Prostate gland (tissue), 2 donors: ENCODE measurements at regions not wholly inside any gene's neighbourhood (a gene's known extent, or its start where the extent isn't known, plus 50 kb on each side); places are given as distances from the start of the nearest gene placed in this dataset.

Source experiments
- DNase-seq: peaks from one replicate; pipeline ENCODE4 v3.0.0-alpha.2; 2019; ENCODE audit warnings: low spot score
- H3K27ac ChIP-seq, 2 donors: fragments of 200-600 bp; sonication (generic); 2 replicates each; pipeline ENCODE4 v1.5.1; 2017 to 2019
- H3K27me3 ChIP-seq: fragments of 200-600 bp; sonication (generic); replicated peaks from 2 replicates; pipeline ENCODE4 v1.5.1; 2019; ENCODE audit not compliant: insufficient read depth
- H3K36me3 ChIP-seq, 2 donors: fragments of 200-600 bp; sonication (generic); 1 replicate in 1 of 2; 2 replicates in 1 of 2; pipeline versions ENCODE4 v1.5.1 to v1.8.1; 2017 to 2019
- H3K4me1 ChIP-seq: fragments of 200-600 bp; sonication (generic); replicated peaks from 2 replicates; pipeline ENCODE4 v1.5.1; 2019
- H3K4me3 ChIP-seq, 2 donors: fragments of 200-600 bp; sonication (generic); 2 replicates each; pipeline ENCODE4 v1.5.1; 2017 to 2019
- H3K9me3 ChIP-seq: fragments of 200-600 bp; sonication (generic); 2 replicates; pipeline ENCODE4 v1.5.1; 2017
- POLR2A ChIP-seq: fragments of 450-650 bp; IDR thresholded peaks from one replicate; pipeline ENCODE4 v1.6.1; 2016; ENCODE audit warnings: antibody characterized with exemption, mild to moderate bottlenecking
- POLR2AphosphoS5 ChIP-seq: sonication (generic); formaldehyde crosslinking; IDR thresholded peaks from one replicate; pipeline ENCODE4 v1.6.1; 2017; ENCODE audit warnings: antibody characterized with exemption
- WGBS: methylation state at CpG from one replicate; pipeline ENCODE4 v1.1.5; 2018; 5-methylcytosine and 5-hydroxymethylcytosine counted together
- intact Hi-C: fragments of 100-400 bp; cut with DNase I; formaldehyde crosslinking; loops from one replicate; pipeline ENCODE4 v1.14.2; 2022
- TF ChIP-seq, protein P1 (sequence below), 4 experiments: fragments of 200-600 bp in 2 of 4; fragments of 450-650 bp in 2 of 4; sonication (generic) in 2 of 4; IDR thresholded peaks; 1 replicate in 3 of 4; 2 replicates in 1 of 4; pipeline ENCODE4 v1.5.1; 2016 to 2019; ENCODE audit warnings: antibody characterized with exemption in 4 of 4, mild to moderate bottlenecking in 2 of 4, moderate library complexity in 2 of 4

DNA sequence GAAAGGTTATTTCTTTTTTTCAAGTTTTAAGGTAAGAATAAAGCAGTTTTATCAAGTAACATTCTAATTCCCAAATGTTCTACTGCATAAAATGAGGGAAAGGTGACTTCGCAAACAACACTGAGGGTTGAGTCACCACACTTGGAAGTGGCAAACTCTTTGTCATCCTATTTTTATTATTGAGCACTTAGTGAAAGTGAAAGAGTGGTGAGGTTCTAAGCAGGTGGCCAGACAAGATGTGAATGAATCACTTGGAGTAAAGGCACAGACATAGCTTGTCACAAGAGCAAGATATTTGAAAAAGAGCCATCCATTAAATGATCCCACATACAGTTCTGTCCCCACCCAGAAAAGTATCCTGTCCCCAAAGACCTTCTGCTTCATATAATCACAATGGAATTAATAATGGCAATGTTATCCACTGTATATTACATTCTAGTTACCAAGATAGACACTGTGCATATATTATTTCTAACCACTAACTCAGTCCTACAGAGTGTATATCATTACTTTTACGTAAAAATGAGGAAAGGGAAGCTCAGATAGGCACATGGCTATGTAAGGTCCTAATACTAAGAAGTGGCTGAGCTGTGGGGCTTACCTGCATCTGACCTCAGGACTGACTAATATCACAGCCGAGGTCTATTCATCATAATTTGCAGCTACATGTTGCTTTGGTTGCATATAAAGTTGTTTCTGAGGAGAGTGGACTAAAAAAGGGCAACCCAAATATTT lies 730.4 kb upstream of the MEF2C start:
- Histone ChIP-seq H3K36me3 (no peaks in the 10 kb centered on the region), H3K4me1 (no peaks in the 10 kb centered on the region), H3K4me3 (no peak overlapping the region), H3K9me3 (no peaks in the 10 kb centered on the region), H3K27ac (no peak overlapping the region), H3K27me3 (no peaks in the 10 kb centered on the region)
- DNase-seq, result no peak
- TF ChIP-seq POLR2AphosphoS5 (no peak), POLR2A (no peak)
- TF ChIP-seq, protein P1, sequence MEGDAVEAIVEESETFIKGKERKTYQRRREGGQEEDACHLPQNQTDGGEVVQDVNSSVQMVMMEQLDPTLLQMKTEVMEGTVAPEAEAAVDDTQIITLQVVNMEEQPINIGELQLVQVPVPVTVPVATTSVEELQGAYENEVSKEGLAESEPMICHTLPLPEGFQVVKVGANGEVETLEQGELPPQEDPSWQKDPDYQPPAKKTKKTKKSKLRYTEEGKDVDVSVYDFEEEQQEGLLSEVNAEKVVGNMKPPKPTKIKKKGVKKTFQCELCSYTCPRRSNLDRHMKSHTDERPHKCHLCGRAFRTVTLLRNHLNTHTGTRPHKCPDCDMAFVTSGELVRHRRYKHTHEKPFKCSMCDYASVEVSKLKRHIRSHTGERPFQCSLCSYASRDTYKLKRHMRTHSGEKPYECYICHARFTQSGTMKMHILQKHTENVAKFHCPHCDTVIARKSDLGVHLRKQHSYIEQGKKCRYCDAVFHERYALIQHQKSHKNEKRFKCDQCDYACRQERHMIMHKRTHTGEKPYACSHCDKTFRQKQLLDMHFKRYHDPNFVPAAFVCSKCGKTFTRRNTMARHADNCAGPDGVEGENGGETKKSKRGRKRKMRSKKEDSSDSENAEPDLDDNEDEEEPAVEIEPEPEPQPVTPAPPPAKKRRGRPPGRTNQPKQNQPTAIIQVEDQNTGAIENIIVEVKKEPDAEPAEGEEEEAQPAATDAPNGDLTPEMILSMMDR (IDR thresholded peaks at IDR 0.05), result no peak
- WGBS, result 95% methylated on average over 3 of the region's 3 CpGs
- intact Hi-C loops, result no loop called here

DNA sequence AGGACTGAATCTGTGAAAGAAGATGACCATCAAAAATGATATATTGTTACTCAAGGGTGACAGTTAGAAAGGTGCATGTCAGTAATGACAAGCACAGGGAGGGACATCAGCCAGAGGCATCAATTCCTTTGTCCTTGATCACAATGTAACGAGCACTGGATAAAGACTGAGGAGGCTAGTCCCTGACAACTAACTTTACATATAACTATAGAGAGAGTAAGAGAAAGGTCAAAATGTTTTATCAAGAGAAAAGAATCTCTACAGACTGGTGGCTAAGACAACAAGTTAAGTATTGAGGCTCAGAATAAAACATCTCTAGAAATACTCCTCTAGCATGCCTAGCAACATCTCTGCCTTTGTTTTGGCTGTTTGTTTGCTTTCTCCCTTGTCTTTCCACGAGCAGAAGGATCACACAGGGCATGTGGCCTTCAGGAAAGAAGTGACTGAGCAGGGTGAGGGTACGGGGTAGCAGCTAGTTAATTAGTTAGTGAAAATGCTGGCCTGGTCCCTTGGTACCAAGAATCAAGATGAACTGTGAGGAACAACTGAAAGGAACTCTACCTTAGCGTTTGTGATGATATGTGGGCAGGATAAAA lies 724.1 kb upstream of the MEF2C start:
- Histone ChIP-seq H3K27ac (no peak overlapping the region), H3K4me3 (no peak overlapping the region), H3K27me3 (no peaks in the 10 kb centered on the region), H3K9me3 (no peaks in the 10 kb centered on the region), H3K4me1 (no peaks in the 10 kb centered on the region), H3K36me3 (no peaks in the 10 kb centered on the region)
- DNase-seq, result no peak
- WGBS, result 69% methylated on average over 4 of the region's 4 CpGs
- TF ChIP-seq POLR2A, result no peak
- TF ChIP-seq POLR2AphosphoS5, result no peak
- TF ChIP-seq, protein P1 (IDR thresholded peaks at IDR 0.05), result no peak
- intact Hi-C loops, result no loop called here

DNA sequence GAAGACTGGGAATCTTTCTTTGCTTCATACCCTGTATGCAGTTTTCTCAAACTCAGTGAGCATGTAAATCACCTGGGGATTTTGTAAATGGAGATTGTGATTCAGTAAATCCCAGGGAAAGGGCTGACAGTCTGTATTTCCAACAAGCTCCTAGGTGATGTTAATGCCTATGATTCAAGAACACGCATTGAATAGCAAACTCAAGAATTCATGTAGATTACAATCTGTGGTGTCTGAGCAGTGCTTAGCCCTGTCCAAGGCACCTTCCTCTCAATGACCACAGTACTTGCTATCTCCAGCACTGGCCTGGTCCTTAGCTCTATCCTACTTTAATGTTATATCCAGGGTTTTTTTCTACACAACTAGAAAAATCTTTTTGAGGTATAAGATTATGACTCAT lies 721.4 kb upstream of the MEF2C start:
- Histone ChIP-seq H3K9me3 (no peaks in the 10 kb centered on the region), H3K4me1 (no peaks in the 10 kb centered on the region), H3K36me3 (no peaks in the 10 kb centered on the region), H3K4me3 (no peak overlapping the region), H3K27me3 (no peaks in the 10 kb centered on the region), H3K27ac (no peak overlapping the region)
- WGBS, result 54% methylated on average over 1 of the region's 1 CpG
- intact Hi-C loops, result no loop called here
- no peak for TF ChIP-seq POLR2AphosphoS5
- no peak for TF ChIP-seq POLR2A
- TF ChIP-seq, protein P1 (IDR thresholded peaks at IDR 0.05), result no peak
- DNase-seq, result no peak

DNA sequence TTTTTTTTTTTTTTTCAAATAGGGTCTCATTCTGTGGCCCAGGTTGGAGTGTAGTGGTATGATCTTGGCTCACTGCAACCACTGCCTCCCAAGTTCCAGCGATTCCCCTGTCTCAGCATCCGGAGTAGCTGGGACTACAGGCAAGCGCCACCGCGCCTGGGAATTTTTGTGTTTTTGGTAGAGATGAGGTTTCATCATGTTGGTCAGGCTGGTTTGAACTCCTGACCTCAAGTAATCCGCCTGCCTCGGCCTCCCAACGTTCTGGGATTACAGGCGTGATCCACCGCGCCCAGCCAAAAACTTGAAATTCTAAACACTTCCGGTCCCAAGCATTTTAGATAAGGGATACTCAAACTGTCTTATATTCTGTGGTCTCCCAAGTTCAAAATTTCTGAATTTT lies 718.9 kb upstream of the MEF2C start:
- DNase-seq, result no peak
- intact Hi-C loops, result no loop called here
- H3K27me3 ChIP-seq, result no peaks in the 10 kb centered on the region
- no peaks in the 10 kb centered on the region for H3K4me1 ChIP-seq
- TF ChIP-seq POLR2A (no peak), POLR2AphosphoS5 (no peak)
- TF ChIP-seq, protein P1 (IDR thresholded peaks at IDR 0.05), result no peak
- no peaks in the 10 kb centered on the region for H3K9me3 ChIP-seq
- H3K36me3 ChIP-seq, result no peaks in the 10 kb centered on the region
- no peak overlapping the region for H3K4me3 ChIP-seq
- H3K27ac ChIP-seq, result no peak overlapping the region
- WGBS, result 95% methylated on average over 12 of the region's 12 CpGs

DNA sequence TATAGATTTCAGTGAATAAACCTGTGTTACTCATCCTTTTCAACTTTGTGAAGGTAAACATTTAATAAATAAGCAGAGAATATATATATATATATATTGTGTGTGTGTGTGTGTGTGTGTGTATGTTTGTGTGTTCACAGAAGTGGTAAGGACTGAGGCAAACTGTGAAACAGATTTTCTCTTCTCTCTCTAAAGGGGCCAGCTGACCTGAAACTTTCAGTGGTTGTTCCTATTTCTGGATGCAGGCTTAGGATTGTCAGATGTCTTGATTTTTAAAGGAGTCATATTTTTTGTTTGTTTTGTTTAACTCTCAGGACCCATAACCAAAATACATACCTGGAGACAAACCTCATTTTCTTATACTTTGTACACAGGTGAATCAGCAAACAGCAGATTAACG lies 714.9 kb upstream of the MEF2C start:
- Histone ChIP-seq H3K27me3 (no peaks in the 10 kb centered on the region), H3K4me1 (no peaks in the 10 kb centered on the region), H3K27ac (no peak overlapping the region), H3K36me3 (no peaks in the 10 kb centered on the region), H3K4me3 (no peak overlapping the region), H3K9me3 (no peaks in the 10 kb centered on the region)
- WGBS, result 65% methylated on average over 1 of the region's 1 CpG
- no peak for TF ChIP-seq POLR2A
- TF ChIP-seq, protein P1 (IDR thresholded peaks at IDR 0.05), result no peak
- intact Hi-C loops, result no loop called here
- DNase-seq, result no peak
